Calu3 (cell line): ENCODE measurements at regions not wholly inside any gene's neighbourhood (a gene's known extent, or its start where the extent isn't known, plus 50 kb on each side); places are given as distances from the start of the nearest gene placed in this dataset.

Experiments used
- BruUV-seq: library from RNA; stranded (reverse); fragments of 400-500 nt; replicated peaks from 2 replicates; lab custom pipeline; 2021; lab: Mats Ljungman, UMichigan
- CTCF ChIA-PET: fragments of 300-600 bp; sonication (Branson Sonifier 250); formaldehyde crosslinking; loops from one replicate; lab custom pipeline; 2022; ENCODE audit warnings: antibody characterized with exemption; lab: Charles Lee
- DNase-seq: peaks from one replicate; pipeline ENCODE4 v3.0.0; 2022
- H3K27ac Mint-ChIP-seq: one replicate; pipeline ENCODE4 v1.8.0; 2022; ENCODE audit warnings: mixed read lengths; ENCODE audit not compliant: unreplicated experiment
- H3K27me3 Mint-ChIP-seq: one replicate; pipeline ENCODE4 v1.8.0; 2022; ENCODE audit warnings: mixed read lengths; ENCODE audit not compliant: unreplicated experiment
- H3K36me3 Mint-ChIP-seq: one replicate; pipeline ENCODE4 v1.8.0; 2022; ENCODE audit warnings: mild to moderate bottlenecking, moderate library complexity, mixed read lengths; ENCODE audit not compliant: insufficient read depth, unreplicated experiment
- H3K4me1 Mint-ChIP-seq: one replicate; pipeline ENCODE4 v1.8.0; 2022; ENCODE audit warnings: mild to moderate bottlenecking, low read depth, mixed read lengths; ENCODE audit not compliant: unreplicated experiment
- H3K4me3 Mint-ChIP-seq: one replicate; pipeline ENCODE4 v1.8.0; 2022; ENCODE audit warnings: mild to moderate bottlenecking, low read depth, moderate library complexity, mixed read lengths; ENCODE audit not compliant: unreplicated experiment
- H3K9me3 Mint-ChIP-seq: one replicate; pipeline ENCODE4 v1.8.0; 2022; ENCODE audit warnings: low read depth, mixed read lengths; ENCODE audit not compliant: unreplicated experiment
- CTCF ChIP-seq: fragments of 200-600 bp; IDR thresholded peaks from one replicate; pipeline ENCODE4 v1.8.0; 2022; ENCODE audit warnings: antibody characterized with exemption; ENCODE audit not compliant: unreplicated experiment
- intact Hi-C: fragments of 100-400 bp; cut with micrococcal nuclease; formaldehyde crosslinking; loops from one replicate; pipeline ENCODE4 v1.10.0; 2022; ENCODE audit not compliant: unreplicated experiment

GRCh38 chr10:33735464-33735923 is 401.0 kb upstream of the NRP1 start:
- BruUV-seq: no TSS peak
- no peak for TF ChIP-seq CTCF
- H3K36me3 Mint-ChIP-seq: no peaks in the 10 kb centered on the region
- H3K9me3 Mint-ChIP-seq: no peaks in the 10 kb centered on the region
- no peak overlapping the region for H3K4me3 Mint-ChIP-seq
- H3K27ac Mint-ChIP-seq: peak overlapping the region; percentile 24
- no peaks in the 10 kb centered on the region for H3K27me3 Mint-ChIP-seq
- intact Hi-C loops: no loop called here
- peaks cover 29% of the 10 kb centered on the region for H3K4me1 Mint-ChIP-seq
- no peak for DNase-seq
- CTCF ChIA-PET: no interaction called here

- H3K27ac Mint-ChIP-seq: no peak overlapping the region
- H3K9me3 Mint-ChIP-seq: no peaks in the 10 kb centered on the region
- BruUV-seq: no TSS peak
- peaks cover 29% of the 10 kb centered on the region for H3K4me1 Mint-ChIP-seq
- no peak overlapping the region for H3K4me3 Mint-ChIP-seq
- no peak for TF ChIP-seq CTCF
- no peaks in the 10 kb centered on the region for H3K36me3 Mint-ChIP-seq
- intact Hi-C loops: no loop called here
- DNase-seq: no peak
- no peaks in the 10 kb centered on the region for H3K27me3 Mint-ChIP-seq
- CTCF ChIA-PET: interaction anchor here (0.7 kb wide), 1 partner anchor 12 kb away, joined by 3 read pairs; no protein-coding TSS in a partner anchor
Observed at GRCh38 chr10:33734393-33735155, 400.1 kb upstream of the NRP1 start.

- no TSS peak for BruUV-seq
- intact Hi-C loops: no loop called here
- H3K36me3 Mint-ChIP-seq: no peaks in the 10 kb centered on the region
- no peak for TF ChIP-seq CTCF
- H3K27me3 Mint-ChIP-seq: no peaks in the 10 kb centered on the region
- no peak overlapping the region for H3K4me3 Mint-ChIP-seq
- CTCF ChIA-PET: no interaction called here
- no peak for DNase-seq
- no peak overlapping the region for H3K27ac Mint-ChIP-seq
- peaks cover 29% of the 10 kb centered on the region for H3K4me1 Mint-ChIP-seq
- peaks cover 4% of the 10 kb centered on the region for H3K9me3 Mint-ChIP-seq
Observed at GRCh38 chr10:33733058-33733457, 398.6 kb upstream of the NRP1 start.

GRCh38 chr10:33732161-33732680 is 397.8 kb upstream of the NRP1 start:
- BruUV-seq: no TSS peak
- no peak for DNase-seq
- CTCF ChIA-PET: no interaction called here
- no peak for TF ChIP-seq CTCF
- H3K36me3 Mint-ChIP-seq: no peaks in the 10 kb centered on the region
- intact Hi-C loops: no loop called here
- no peak overlapping the region for H3K4me3 Mint-ChIP-seq
- H3K27ac Mint-ChIP-seq: no peak overlapping the region
- H3K9me3 Mint-ChIP-seq: peaks cover 4% of the 10 kb centered on the region
- H3K27me3 Mint-ChIP-seq: no peaks in the 10 kb centered on the region
- H3K4me1 Mint-ChIP-seq: peaks cover 29% of the 10 kb centered on the region
